Thyroid gland (tissue), 4 donors: ENCODE measurements at regions not wholly inside any gene's neighbourhood (a gene's known extent, or its start where the extent isn't known, plus 50 kb on each side); places are given as distances from the start of the nearest gene placed in this dataset.

Experiments used
- CTCF ChIP-seq, 6 experiments: fragments of 200-600 bp in 3 of 6; fragments of 450-650 bp in 3 of 6; sonication (generic) in 3 of 6; IDR thresholded peaks; one replicate each; pipeline ENCODE4 v1.5.1; 2016 to 2019; ENCODE audit warnings: antibody characterized with exemption in 6 of 6, mild to moderate bottlenecking in 2 of 6, inconsistent platforms in 1 of 6, moderate library complexity in 1 of 6
- POLR2A ChIP-seq, 2 donors: fragments of 450-650 bp; IDR thresholded peaks; one replicate each; pipeline ENCODE4 v1.6.1; 2017; ENCODE audit warnings: antibody characterized with exemption in 2 of 2, mild to moderate bottlenecking in 2 of 2, moderate library complexity in 1 of 2

- no peak for TF ChIP-seq CTCF (IDR thresholded peaks at IDR 0.05)
- no peak for TF ChIP-seq POLR2A (IDR thresholded peaks at IDR 0.05)
Measured at GRCh38 chr9:33695299-33695698, 100.1 kb upstream of the PRSS3 start.
